Mucosa of rectum (tissue), 2 donors: ENCODE measurements at regions not wholly inside any gene's neighbourhood (a gene's known extent, or its start where the extent isn't known, plus 50 kb on each side); places are given as distances from the start of the nearest gene placed in this dataset.

Experiments used
- H3K27ac ChIP-seq, 2 donors: one replicate each; pipeline ENCODE4 v1.7.0; 2013; ENCODE audit warnings: inconsistent platforms in 2 of 2, low read depth in 2 of 2, low read length in 2 of 2
- H3K27me3 ChIP-seq, 2 donors: one replicate each; pipeline ENCODE4 v1.7.0; 2013; ENCODE audit warnings: low read length in 2 of 2; ENCODE audit not compliant: control insufficient read depth in 2 of 2, insufficient read depth in 2 of 2
- H3K36me3 ChIP-seq, 2 donors: one replicate each; pipeline ENCODE4 v1.7.0; 2013; ENCODE audit warnings: low read length in 2 of 2; ENCODE audit not compliant: control insufficient read depth in 2 of 2, insufficient read depth in 2 of 2
- H3K4me1 ChIP-seq, 2 donors: one replicate each; pipeline ENCODE4 v1.7.0; 2013; ENCODE audit warnings: low read length in 2 of 2, mild to moderate bottlenecking in 1 of 2; ENCODE audit not compliant: control insufficient read depth in 2 of 2, insufficient read depth in 2 of 2
- H3K4me3 ChIP-seq, 2 donors: one replicate each; pipeline ENCODE4 v1.7.0; 2013; ENCODE audit warnings: low read length in 2 of 2
- H3K9ac ChIP-seq, 2 donors: one replicate each; pipeline ENCODE4 v1.7.0; 2013; ENCODE audit warnings: low read length in 2 of 2, low read depth in 1 of 2, mild to moderate bottlenecking in 1 of 2
- H3K9me3 ChIP-seq, 2 donors: one replicate each; pipeline ENCODE4 v1.7.0; 2013; ENCODE audit warnings: low read length in 2 of 2; ENCODE audit not compliant: control insufficient read depth in 2 of 2
- donor health status: healthy.
- donor health status: Normal muscosa, but diverticular disease.

GRCh38 chr7:69134316-69134715 lies 464.0 kb upstream of the AUTS2 start:
- H3K36me3 ChIP-seq, result no peaks in the 10 kb centered on the region
- no peak overlapping the region for H3K27ac ChIP-seq
- H3K27me3 ChIP-seq, result no peaks in the 10 kb centered on the region
- no peaks in the 10 kb centered on the region for H3K4me1 ChIP-seq
- H3K4me3 ChIP-seq, result no peak overlapping the region
- H3K9ac ChIP-seq, result no peak overlapping the region
- no peaks in the 10 kb centered on the region for H3K9me3 ChIP-seq

GRCh38 chr7:69147631-69148030 lies 450.6 kb upstream of the AUTS2 start:
- no peak overlapping the region for H3K4me3 ChIP-seq
- H3K9me3 ChIP-seq, result no peaks in the 10 kb centered on the region
- no peak overlapping the region for H3K9ac ChIP-seq
- H3K4me1 ChIP-seq, result no peaks in the 10 kb centered on the region
- H3K27ac ChIP-seq, result no peak overlapping the region
- no peaks in the 10 kb centered on the region for H3K27me3 ChIP-seq
- no peaks in the 10 kb centered on the region for H3K36me3 ChIP-seq

- no peak overlapping the region for H3K27ac ChIP-seq
- no peaks in the 10 kb centered on the region for H3K27me3 ChIP-seq
- no peaks in the 10 kb centered on the region for H3K9me3 ChIP-seq
- H3K9ac ChIP-seq, result no peak overlapping the region
- H3K36me3 ChIP-seq, result no peaks in the 10 kb centered on the region
- H3K4me3 ChIP-seq, result no peak overlapping the region
- H3K4me1 ChIP-seq, result no peaks in the 10 kb centered on the region
Measured at GRCh38 chr7:69149804-69150782, 448.2 kb upstream of the AUTS2 start.

GRCh38 chr7:69162326-69162725 lies 435.9 kb upstream of the AUTS2 start:
- H3K4me3 ChIP-seq, result no peak overlapping the region
- H3K27me3 ChIP-seq, result no peaks in the 10 kb centered on the region
- no peak overlapping the region for H3K9ac ChIP-seq
- H3K9me3 ChIP-seq, result no peaks in the 10 kb centered on the region
- no peaks in the 10 kb centered on the region for H3K4me1 ChIP-seq
- no peaks in the 10 kb centered on the region for H3K36me3 ChIP-seq
- H3K27ac ChIP-seq, result no peak overlapping the region

- Histone ChIP-seq H3K9me3 (no peaks in the 10 kb centered on the region), H3K9ac (no peak overlapping the region), H3K27me3 (no peaks in the 10 kb centered on the region), H3K4me1 (no peaks in the 10 kb centered on the region), H3K27ac (no peak overlapping the region), H3K36me3 (no peaks in the 10 kb centered on the region), H3K4me3 (no peak overlapping the region)
Measured at GRCh38 chr7:69162931-69163670, 435.2 kb upstream of the AUTS2 start.

GRCh38 chr7:69166979-69167516 lies 431.2 kb upstream of the AUTS2 start:
- no peak overlapping the region for H3K4me3 ChIP-seq
- H3K36me3 ChIP-seq, result no peaks in the 10 kb centered on the region
- no peaks in the 10 kb centered on the region for H3K9me3 ChIP-seq
- H3K9ac ChIP-seq, result no peak overlapping the region
- H3K27me3 ChIP-seq, result no peaks in the 10 kb centered on the region
- no peaks in the 10 kb centered on the region for H3K4me1 ChIP-seq
- H3K27ac ChIP-seq, result no peak overlapping the region

GRCh38 chr7:69169386-69169785 lies 428.9 kb upstream of the AUTS2 start:
- Histone ChIP-seq H3K27me3 (no peaks in the 10 kb centered on the region), H3K36me3 (no peaks in the 10 kb centered on the region), H3K4me3 (no peak overlapping the region), H3K9ac (no peak overlapping the region), H3K27ac (no peak overlapping the region), H3K4me1 (no peaks in the 10 kb centered on the region), H3K9me3 (no peaks in the 10 kb centered on the region)

GRCh38 chr7:69172357-69173077 lies 425.8 kb upstream of the AUTS2 start:
- Histone ChIP-seq H3K27ac (no peak overlapping the region), H3K27me3 (no peaks in the 10 kb centered on the region), H3K4me3 (no peak overlapping the region)

GRCh38 chr7:69173341-69173740 lies 424.9 kb upstream of the AUTS2 start:
- no peaks in the 10 kb centered on the region for H3K9me3 ChIP-seq
- H3K36me3 ChIP-seq, result no peaks in the 10 kb centered on the region
- no peak overlapping the region for H3K4me3 ChIP-seq
- no peak overlapping the region for H3K27ac ChIP-seq
- H3K9ac ChIP-seq, result no peak overlapping the region
- no peaks in the 10 kb centered on the region for H3K4me1 ChIP-seq
- H3K27me3 ChIP-seq, result no peaks in the 10 kb centered on the region

More at GRCh38 chr7:69172357-69173077, 425.8 kb upstream of the AUTS2 start:
- Histone ChIP-seq H3K36me3 (no peaks in the 10 kb centered on the region), H3K9ac (no peak overlapping the region), H3K4me1 (no peaks in the 10 kb centered on the region), H3K9me3 (no peaks in the 10 kb centered on the region)
